ENCODE measurements at regions not wholly inside any gene's neighbourhood (a gene's known extent, or its start where the extent isn't known, plus 50 kb on each side); places are given as distances from the start of the nearest gene placed in this dataset.
A peak's percentile ranks its signal among the peaks of the same experiment; 100 is the strongest.

DNA sequence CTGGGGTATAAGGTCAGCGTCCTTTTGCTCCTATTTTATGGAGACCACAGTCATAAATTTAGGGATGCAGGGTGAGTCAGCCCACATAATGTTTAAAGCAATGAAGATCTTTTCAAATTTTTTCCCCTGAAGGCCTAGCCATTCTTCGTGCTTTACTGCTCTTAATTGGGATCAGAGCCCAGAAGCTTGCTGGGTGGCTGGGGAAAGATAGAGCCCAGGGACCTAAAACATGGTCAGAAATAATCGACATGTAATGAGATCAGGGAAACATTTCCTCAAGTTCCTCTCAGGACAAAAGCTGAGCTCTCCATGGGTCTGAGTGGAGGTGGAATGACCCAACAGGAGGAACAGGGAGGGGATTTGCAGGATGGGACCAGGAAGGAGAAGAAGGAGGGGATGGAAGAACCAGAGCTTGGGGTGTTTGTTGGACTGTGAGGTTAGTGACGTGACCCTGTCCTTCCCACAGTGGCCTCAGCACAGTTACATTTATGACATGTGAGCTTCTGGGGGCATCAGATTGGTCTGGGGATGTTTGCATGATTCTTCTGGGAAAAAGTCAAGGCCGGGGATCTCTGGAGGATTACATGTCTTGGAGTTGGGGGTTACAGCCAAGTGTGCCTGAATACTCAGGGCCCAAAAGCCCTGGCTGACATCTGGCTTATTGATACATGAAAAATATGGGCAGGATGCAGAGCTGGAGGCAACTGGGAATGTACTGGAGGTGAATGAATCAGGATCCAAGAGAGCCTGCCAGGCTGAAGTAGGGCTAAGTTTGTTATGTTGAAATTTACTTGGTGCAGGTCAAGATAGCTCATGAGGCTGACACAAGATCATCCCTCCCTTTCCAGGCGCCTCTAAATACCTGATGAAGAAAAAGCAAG, 477.9 kb downstream of the RPS24 start:
- no peak for TF ChIP-seq CTCF (IDR thresholded peaks at IDR 0.05; ENCODE audit: insufficient read depth, low read length, poor library complexity, severe bottlenecking)
- no peak for DNase-seq (ENCODE audit: low read depth)
- Histone ChIP-seq H3K4me3 (ENCODE audit: low read depth, low read length) (no peak overlapping the region), H3K36me3 (ENCODE audit: control insufficient read depth, insufficient read depth, low read length) (no peaks in the 10 kb centered on the region), H3K27me3 (ENCODE audit: control insufficient read depth, insufficient read depth, low read length) (no peaks in the 10 kb centered on the region)

DNA sequence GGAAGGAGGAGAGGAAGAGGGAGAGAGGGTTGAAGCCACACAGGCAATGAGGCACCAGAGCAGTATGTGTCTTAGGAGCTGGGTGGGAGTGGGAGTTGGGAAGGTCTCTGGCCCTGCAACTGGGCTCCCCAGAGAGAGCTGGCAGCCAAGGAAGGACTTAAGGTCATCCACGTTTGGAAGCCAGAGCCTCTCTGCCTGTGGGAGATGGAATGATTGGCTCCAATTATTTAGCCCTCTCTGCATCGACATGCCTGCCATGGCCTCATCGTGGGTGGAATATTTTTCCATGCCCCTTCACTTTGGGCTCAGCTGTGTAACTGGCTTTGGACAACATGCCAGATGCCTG, 478.5 kb downstream of the RPS24 start:
- DNase-seq (ENCODE audit: low read depth): no peak
- Histone ChIP-seq H3K4me3 (ENCODE audit: low read depth, low read length) (no peak overlapping the region), H3K36me3 (ENCODE audit: control insufficient read depth, insufficient read depth, low read length) (no peaks in the 10 kb centered on the region), H3K27me3 (ENCODE audit: control insufficient read depth, insufficient read depth, low read length) (no peaks in the 10 kb centered on the region)
- no peak for TF ChIP-seq CTCF (IDR thresholded peaks at IDR 0.05; ENCODE audit: insufficient read depth, low read length, poor library complexity, severe bottlenecking)

DNA sequence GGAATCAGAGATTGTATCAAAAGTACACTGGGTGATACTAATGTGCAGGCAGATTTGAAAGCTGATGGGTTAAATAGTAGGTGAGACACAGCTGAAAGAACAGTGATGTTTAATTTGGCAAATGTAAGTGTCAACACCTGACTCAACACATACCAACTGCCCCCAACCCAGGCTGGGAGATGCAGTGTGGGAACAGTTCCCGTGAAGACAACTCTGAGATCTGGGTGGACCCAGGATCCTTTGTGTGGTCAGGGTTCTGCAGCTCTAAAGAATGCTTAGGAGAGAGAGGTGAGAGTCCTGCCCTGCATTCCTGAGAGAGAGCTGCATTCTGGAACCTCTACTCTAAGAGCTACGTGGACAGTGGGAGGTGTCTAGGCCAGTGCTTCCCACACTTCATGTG, 479.7 kb downstream of the RPS24 start:
- no peaks in the 10 kb centered on the region for H3K27me3 ChIP-seq (ENCODE audit: control insufficient read depth, insufficient read depth, low read length)
- DNase-seq (ENCODE audit: low read depth): peak; percentile 63
- H3K36me3 ChIP-seq (ENCODE audit: control insufficient read depth, insufficient read depth, low read length): no peaks in the 10 kb centered on the region
- no peak overlapping the region for H3K4me3 ChIP-seq (ENCODE audit: low read depth, low read length)
- no peak for TF ChIP-seq CTCF (IDR thresholded peaks at IDR 0.05; ENCODE audit: insufficient read depth, low read length, poor library complexity, severe bottlenecking)

DNA sequence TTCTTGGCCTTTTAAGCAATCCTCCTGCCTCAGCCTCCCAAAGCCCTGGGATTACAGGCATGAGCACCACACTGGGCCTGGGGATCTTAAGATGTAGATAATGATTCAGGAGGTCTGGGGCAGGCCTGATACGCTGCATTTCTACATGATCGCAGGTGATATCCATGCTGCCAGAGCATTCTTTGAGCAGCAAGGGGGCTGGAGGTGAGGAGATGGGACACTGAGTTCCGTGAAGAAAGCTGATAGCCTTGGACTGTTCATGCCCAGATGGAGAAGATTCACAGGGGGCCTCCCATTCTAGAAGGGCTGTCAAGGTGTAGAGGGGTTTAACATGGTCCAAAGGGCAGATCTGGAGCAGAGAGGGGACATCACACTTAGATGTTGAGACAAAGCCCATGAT, 480.3 kb downstream of the RPS24 start:
- H3K36me3 ChIP-seq (ENCODE audit: control insufficient read depth, insufficient read depth, low read length): no peaks in the 10 kb centered on the region
- DNase-seq (ENCODE audit: low read depth): no peak
- no peak for TF ChIP-seq CTCF (IDR thresholded peaks at IDR 0.05; ENCODE audit: insufficient read depth, low read length, poor library complexity, severe bottlenecking)
- H3K27me3 ChIP-seq (ENCODE audit: control insufficient read depth, insufficient read depth, low read length): no peaks in the 10 kb centered on the region
- H3K4me3 ChIP-seq (ENCODE audit: low read depth, low read length): no peak overlapping the region

- Histone ChIP-seq H3K4me3 (ENCODE audit: low read depth, low read length) (no peak overlapping the region), H3K27me3 (ENCODE audit: control insufficient read depth, insufficient read depth, low read length) (no peaks in the 10 kb centered on the region), H3K36me3 (ENCODE audit: control insufficient read depth, insufficient read depth, low read length) (no peaks in the 10 kb centered on the region)
- TF ChIP-seq CTCF (IDR thresholded peaks at IDR 0.05; ENCODE audit: insufficient read depth, low read length, poor library complexity, severe bottlenecking): no peak
- no peak for DNase-seq (ENCODE audit: low read depth)
These were observed 480.8 kb downstream of the RPS24 start for GRCh38 chr10:78514459-78514858.
